ENCODE measurements at regions not wholly inside any gene's neighbourhood (a gene's known extent, or its start where the extent isn't known, plus 50 kb on each side); places are given as distances from the start of the nearest gene placed in this dataset.

DNA sequence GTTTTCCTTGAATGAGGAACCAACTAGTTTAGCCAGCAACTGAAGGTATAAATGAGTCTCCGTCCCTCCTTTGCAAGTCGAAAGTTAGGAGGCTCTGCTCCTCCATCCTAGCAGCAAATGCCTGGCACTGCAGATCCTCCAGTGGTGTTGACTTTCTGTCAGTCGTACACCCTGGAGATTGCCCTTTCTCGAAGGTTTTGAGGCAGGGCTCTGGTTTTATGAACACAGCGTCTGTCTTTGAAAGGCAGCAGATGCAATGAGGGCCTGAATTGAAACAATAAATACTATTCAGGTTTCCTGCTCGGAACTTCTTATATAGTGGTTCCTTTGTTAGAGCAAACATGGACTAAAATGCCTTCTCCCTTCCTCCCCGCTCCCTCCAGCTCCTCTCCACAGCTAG lies 284.0 kb downstream of the TMEM38B start:
- H3K9ac ChIP-seq (ENCODE audit: low read depth in 1 of 2, low read length in 2 of 2): no peak overlapping the region
- H3K9me3 ChIP-seq (ENCODE audit: control insufficient read depth in 4 of 4, low read length in 3 of 4): no peaks in the 10 kb centered on the region
- WGBS: 64% methylated on average over 7 of the region's 7 CpGs
- no peak for TF ChIP-seq NR2F2 (IDR thresholded peaks at IDR 0.05)
- TF ChIP-seq HNF4G (IDR thresholded peaks at IDR 0.05): no peak
- TF ChIP-seq, protein P1, sequence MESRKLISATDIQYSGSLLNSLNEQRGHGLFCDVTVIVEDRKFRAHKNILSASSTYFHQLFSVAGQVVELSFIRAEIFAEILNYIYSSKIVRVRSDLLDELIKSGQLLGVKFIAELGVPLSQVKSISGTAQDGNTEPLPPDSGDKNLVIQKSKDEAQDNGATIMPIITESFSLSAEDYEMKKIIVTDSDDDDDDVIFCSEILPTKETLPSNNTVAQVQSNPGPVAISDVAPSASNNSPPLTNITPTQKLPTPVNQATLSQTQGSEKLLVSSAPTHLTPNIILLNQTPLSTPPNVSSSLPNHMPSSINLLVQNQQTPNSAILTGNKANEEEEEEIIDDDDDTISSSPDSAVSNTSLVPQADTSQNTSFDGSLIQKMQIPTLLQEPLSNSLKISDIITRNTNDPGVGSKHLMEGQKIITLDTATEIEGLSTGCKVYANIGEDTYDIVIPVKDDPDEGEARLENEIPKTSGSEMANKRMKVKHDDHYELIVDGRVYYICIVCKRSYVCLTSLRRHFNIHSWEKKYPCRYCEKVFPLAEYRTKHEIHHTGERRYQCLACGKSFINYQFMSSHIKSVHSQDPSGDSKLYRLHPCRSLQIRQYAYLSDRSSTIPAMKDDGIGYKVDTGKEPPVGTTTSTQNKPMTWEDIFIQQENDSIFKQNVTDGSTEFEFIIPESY (IDR thresholded peaks at IDR 0.05): no peak
- no peak overlapping the region for H3K4me3 ChIP-seq (ENCODE audit: low read depth in 1 of 3, low read length in 3 of 3)
- no peaks in the 10 kb centered on the region for H3K4me1 ChIP-seq (ENCODE audit: control insufficient read depth in 4 of 4, insufficient read depth in 4 of 4, low read length in 3 of 4)
- H3K36me3 ChIP-seq (ENCODE audit: control insufficient read depth in 4 of 4, insufficient read depth in 3 of 4, low read depth in 1 of 4, low read length in 3 of 4): no peaks in the 10 kb centered on the region
- H3K27ac ChIP-seq (ENCODE audit: low read depth in 1 of 2, low read length in 2 of 2): no peak overlapping the region
- no peak for DNase-seq (ENCODE audit: low spot score)
- H3K27me3 ChIP-seq (ENCODE audit: control insufficient read depth in 4 of 4, insufficient read depth in 4 of 4, low read length in 3 of 4): no peaks in the 10 kb centered on the region

DNA sequence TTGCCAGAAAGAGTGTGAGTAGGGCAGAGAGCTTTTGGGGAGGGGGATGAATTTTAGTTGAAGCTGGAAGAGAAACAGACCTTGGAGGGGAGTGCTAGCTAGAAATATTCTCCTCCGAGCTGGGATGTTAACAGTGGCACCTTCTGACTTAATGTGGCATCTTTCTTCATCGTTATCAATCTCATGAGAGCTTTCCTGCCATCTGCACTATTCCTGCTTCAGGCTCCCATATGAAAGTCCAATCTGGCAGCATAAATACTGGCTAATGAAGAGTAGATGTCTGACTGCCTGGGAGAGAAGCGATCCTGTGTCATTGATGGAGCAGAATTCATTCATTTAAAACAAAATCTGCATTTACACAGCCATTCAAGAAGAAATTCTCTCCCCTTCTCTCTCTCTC lies 284.5 kb downstream of the TMEM38B start:
- WGBS: 80% methylated on average over 3 of the region's 3 CpGs
- H3K9ac ChIP-seq (ENCODE audit: low read depth in 1 of 2, low read length in 2 of 2): no peak overlapping the region
- H3K9me3 ChIP-seq (ENCODE audit: control insufficient read depth in 4 of 4, low read length in 3 of 4): no peaks in the 10 kb centered on the region
- no peaks in the 10 kb centered on the region for H3K4me1 ChIP-seq (ENCODE audit: control insufficient read depth in 4 of 4, insufficient read depth in 4 of 4, low read length in 3 of 4)
- no peaks in the 10 kb centered on the region for H3K36me3 ChIP-seq (ENCODE audit: control insufficient read depth in 4 of 4, insufficient read depth in 3 of 4, low read depth in 1 of 4, low read length in 3 of 4)
- H3K27ac ChIP-seq (ENCODE audit: low read depth in 1 of 2, low read length in 2 of 2): no peak overlapping the region
- no peaks in the 10 kb centered on the region for H3K27me3 ChIP-seq (ENCODE audit: control insufficient read depth in 4 of 4, insufficient read depth in 4 of 4, low read length in 3 of 4)
- no peak overlapping the region for H3K4me3 ChIP-seq (ENCODE audit: low read depth in 1 of 3, low read length in 3 of 3)
- DNase-seq (ENCODE audit: low spot score): no peak
- TF ChIP-seq NR2F2 (IDR thresholded peaks at IDR 0.05) (no peak), FOXA2 (IDR thresholded peaks at IDR 0.05) (no peak), SP1 (IDR thresholded peaks at IDR 0.05) (no peak), JUND (IDR thresholded peaks at IDR 0.05) (no peak), TAF1 (conservative IDR thresholded peaks at IDR 0.05) (no peak), HNF4A (conservative IDR thresholded peaks at IDR 0.05) (no peak), GABPA (IDR thresholded peaks at IDR 0.05 in 1 of 2, conservative IDR thresholded peaks at IDR 0.05 in 1 of 2) (no peak), YY1 (IDR thresholded peaks at IDR 0.05) (no peak), HNF4G (IDR thresholded peaks at IDR 0.05) (no peak), FOXA1 (IDR thresholded peaks at IDR 0.05) (no peak), RXRA (IDR thresholded peaks at IDR 0.05) (no peak)
- TF ChIP-seq, protein P2, sequence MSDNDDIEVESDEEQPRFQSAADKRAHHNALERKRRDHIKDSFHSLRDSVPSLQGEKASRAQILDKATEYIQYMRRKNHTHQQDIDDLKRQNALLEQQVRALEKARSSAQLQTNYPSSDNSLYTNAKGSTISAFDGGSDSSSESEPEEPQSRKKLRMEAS (IDR thresholded peaks at IDR 0.05): no peak
- TF ChIP-seq, protein P1 (IDR thresholded peaks at IDR 0.05): no peak
- TF ChIP-seq, protein P3, sequence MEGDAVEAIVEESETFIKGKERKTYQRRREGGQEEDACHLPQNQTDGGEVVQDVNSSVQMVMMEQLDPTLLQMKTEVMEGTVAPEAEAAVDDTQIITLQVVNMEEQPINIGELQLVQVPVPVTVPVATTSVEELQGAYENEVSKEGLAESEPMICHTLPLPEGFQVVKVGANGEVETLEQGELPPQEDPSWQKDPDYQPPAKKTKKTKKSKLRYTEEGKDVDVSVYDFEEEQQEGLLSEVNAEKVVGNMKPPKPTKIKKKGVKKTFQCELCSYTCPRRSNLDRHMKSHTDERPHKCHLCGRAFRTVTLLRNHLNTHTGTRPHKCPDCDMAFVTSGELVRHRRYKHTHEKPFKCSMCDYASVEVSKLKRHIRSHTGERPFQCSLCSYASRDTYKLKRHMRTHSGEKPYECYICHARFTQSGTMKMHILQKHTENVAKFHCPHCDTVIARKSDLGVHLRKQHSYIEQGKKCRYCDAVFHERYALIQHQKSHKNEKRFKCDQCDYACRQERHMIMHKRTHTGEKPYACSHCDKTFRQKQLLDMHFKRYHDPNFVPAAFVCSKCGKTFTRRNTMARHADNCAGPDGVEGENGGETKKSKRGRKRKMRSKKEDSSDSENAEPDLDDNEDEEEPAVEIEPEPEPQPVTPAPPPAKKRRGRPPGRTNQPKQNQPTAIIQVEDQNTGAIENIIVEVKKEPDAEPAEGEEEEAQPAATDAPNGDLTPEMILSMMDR (IDR thresholded peaks at IDR 0.05; ENCODE audit: low read depth, low read length, missing input control): no peak
- TF ChIP-seq, protein P4, sequence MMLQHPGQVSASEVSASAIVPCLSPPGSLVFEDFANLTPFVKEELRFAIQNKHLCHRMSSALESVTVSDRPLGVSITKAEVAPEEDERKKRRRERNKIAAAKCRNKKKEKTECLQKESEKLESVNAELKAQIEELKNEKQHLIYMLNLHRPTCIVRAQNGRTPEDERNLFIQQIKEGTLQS (IDR thresholded peaks at IDR 0.05): no peak

Measured in liver (tissue), 8 donors.